ENCODE measurements at regions not wholly inside any gene's neighbourhood (a gene's known extent, or its start where the extent isn't known, plus 50 kb on each side); places are given as distances from the start of the nearest gene placed in this dataset.

GRCh38 chr20:12198281-12198680 lies 280.6 kb downstream of the BTBD3 start (continued):
- TF ChIP-seq, protein P1, sequence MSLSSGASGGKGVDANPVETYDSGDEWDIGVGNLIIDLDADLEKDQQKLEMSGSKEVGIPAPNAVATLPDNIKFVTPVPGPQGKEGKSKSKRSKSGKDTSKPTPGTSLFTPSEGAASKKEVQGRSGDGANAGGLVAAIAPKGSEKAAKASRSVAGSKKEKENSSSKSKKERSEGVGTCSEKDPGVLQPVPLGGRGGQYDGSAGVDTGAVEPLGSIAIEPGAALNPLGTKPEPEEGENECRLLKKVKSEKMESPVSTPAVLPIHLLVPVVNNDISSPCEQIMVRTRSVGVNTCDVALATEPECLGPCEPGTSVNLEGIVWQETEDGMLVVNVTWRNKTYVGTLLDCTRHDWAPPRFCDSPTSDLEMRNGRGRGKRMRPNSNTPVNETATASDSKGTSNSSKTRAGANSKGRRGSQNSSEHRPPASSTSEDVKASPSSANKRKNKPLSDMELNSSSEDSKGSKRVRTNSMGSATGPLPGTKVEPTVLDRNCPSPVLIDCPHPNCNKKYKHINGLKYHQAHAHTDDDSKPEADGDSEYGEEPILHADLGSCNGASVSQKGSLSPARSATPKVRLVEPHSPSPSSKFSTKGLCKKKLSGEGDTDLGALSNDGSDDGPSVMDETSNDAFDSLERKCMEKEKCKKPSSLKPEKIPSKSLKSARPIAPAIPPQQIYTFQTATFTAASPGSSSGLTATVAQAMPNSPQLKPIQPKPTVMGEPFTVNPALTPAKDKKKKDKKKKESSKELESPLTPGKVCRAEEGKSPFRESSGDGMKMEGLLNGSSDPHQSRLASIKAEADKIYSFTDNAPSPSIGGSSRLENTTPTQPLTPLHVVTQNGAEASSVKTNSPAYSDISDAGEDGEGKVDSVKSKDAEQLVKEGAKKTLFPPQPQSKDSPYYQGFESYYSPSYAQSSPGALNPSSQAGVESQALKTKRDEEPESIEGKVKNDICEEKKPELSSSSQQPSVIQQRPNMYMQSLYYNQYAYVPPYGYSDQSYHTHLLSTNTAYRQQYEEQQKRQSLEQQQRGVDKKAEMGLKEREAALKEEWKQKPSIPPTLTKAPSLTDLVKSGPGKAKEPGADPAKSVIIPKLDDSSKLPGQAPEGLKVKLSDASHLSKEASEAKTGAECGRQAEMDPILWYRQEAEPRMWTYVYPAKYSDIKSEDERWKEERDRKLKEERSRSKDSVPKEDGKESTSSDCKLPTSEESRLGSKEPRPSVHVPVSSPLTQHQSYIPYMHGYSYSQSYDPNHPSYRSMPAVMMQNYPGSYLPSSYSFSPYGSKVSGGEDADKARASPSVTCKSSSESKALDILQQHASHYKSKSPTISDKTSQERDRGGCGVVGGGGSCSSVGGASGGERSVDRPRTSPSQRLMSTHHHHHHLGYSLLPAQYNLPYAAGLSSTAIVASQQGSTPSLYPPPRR (CRISPR knock-in tag; IDR thresholded peaks at IDR 0.05; ENCODE audit: borderline replicate concordance): no peak
- TF ChIP-seq TEAD2 (tag; IDR thresholded peaks at IDR 0.05) (no peak), TAF7 (tag; IDR thresholded peaks at IDR 0.05) (no peak), SIN3A (IDR thresholded peaks at IDR 0.05; ENCODE audit: borderline replicate concordance in 2 of 2, control insufficient read depth in 1 of 2, low read depth in 2 of 2, low read length in 2 of 2) (no peak), SRF (CRISPR knock-in tag; IDR thresholded peaks at IDR 0.05) (no peak), ARID4B (CRISPR knock-in tag; IDR thresholded peaks at IDR 0.05) (no peak)
